ENCODE measurements at regions not wholly inside any gene's neighbourhood (a gene's known extent, or its start where the extent isn't known, plus 50 kb on each side); places are given as distances from the start of the nearest gene placed in this dataset.

DNA sequence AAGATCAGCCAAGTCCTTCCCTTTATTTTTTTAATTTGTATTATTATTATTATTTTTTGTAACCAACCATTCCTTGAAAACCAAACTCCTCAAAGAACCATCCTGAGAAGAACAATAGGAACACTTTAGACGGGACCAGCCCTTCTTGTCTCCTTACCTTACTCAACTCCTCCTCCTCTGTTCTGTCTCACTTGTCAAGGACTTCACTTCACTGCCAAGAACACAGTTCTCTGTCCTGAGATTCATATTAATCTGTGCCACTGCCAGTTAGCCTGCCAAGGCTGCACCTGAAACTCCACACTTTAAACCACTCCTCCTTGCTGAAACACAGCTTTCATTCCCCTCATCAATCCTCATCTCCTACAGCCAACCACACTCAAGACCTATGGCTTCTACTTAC lies 73.8 kb upstream of the ATP1A1 start:
- no peak for DNase-seq

DNA sequence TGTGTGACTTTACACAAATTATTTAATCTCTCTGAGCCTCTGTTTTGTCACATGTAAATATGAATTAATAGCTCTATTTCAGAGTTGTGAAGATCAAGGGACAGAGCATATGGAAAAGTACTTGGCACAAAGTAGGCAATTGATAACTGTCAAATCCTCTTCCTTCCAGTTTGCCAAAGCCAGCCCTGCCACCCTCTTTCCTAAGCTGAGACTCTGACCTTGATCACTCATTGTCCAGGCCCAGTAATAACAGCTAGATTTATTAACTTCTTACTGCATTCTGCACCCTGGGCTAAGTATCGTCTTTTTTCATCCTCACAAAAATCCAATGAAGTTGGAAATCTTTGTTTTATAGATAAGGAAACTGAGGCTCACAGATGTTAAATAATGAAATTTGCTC lies 70.8 kb upstream of the ATP1A1 start:
- no peak for DNase-seq

DNA sequence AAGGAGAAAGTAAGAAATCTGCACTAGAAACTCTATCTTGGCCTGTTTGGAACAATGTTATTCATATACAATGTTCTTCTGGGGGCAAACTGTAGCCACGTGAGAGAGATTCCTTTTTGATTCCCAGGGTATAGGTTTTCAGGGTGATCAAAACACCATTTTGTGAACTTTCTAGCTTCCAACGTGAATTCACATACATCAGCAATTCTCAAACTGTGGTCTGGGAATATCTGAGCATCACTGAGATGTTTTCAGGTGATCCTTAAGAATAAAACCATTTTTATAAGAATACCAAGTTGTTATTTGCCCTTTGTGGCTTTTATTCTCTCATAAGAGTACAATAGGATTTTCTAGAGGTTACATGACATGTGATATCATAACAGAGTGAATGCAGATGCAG lies 66.9 kb upstream of the ATP1A1 start:
- no peak for DNase-seq

DNA sequence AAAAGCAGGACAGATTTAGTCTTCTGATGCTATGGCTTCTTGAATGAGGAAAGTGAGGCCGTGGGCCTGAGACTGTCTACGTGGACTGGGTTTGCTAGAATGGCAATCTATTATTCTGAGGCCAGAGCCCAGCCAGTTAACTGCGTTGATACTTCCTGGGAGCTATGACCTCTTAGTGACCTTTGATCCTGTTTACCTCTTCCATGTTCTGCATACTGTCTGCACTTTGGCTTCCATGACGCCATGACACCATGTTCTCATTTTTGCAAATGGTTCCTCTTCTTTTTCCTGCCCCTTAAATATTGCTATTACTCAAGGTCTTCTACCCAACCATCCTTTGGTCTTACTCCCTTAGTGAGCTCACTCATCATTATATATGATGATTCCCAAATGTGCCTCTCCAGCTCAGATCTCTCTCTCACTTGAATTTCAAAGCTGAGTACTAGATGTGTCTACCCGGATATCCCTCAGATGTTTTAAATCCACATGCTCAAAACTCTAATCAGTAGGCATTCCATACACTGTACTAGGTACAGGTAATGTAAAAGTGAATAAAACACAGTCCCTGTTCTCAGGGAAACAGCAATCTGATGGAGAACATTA lies 66.1 kb upstream of the ATP1A1 start:
- DNase-seq: no peak

DNA sequence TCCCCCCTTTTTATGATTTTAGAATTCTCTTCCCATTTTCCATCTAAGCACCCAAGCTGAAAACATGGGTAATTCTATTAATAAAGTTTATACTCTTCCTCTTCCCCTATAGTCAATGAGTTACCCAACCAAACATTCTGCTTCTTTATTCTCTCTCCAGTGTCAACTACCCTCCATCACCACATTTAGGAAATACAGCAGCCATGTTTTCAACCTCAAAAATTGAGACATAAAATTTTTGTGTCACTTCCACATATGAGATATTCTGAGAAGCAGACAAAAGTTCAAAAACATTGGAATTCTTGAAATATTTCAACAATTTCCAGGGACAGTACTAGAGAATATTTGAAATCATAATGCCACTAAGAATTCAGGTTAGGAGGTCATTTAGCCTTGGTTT lies 64.8 kb upstream of the ATP1A1 start:
- DNase-seq: no peak

DNA sequence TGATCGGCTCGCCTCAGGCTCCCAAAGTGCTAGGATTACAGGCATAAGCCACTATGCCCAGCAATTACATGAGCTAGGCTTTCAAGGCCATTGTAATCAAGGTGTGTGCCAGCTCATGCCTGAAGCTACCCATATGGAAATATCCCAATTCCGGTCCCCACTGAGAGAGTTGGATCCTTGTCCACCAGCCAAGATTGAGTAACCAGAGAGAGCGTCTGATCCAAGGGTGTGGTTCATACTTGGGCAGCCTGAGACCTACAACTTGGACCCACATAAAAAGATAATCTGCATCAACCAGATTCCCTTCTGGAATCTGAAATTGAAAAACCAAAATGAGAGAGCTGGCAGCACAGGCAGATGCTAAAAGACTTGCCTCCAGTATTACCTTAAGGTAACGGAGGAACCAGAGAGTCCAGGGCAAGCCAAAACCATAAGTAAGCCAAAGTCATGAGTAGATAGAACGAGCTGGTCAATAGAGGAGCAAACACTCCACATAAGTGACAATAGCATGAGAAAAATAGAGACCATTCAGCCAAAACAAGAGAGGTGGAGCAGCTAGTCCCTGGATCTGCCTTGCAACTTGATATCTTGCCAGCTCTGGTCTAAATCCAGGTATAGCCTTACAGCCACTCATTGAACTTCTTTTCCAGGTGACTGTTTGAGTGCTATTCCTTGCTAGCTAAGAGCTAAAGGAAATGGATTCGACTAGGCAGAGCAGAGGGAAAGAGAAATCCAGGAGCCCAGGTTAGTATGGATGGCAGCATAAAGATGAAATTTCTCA lies 63.8 kb upstream of the ATP1A1 start:
- no peak for DNase-seq

DNA sequence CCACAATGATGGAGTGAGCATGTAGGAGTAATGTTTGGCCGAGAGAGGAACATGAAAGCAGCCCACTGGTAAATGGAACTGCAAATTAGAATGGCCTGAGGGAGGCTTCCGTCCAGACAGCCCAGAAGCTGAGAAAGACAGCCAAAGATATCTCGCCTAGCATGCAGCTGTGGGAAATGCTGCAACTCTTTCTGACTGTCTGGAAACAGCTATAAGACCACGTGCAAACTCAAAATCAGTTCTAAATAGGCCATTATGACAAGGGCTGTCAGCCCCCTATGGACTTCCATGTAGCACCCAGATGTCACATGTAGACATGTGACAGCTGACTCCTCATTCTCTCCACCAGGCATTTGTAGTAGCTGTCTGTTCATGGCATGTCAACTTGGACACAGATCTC lies 62.9 kb upstream of the ATP1A1 start:
- DNase-seq: no peak

DNA sequence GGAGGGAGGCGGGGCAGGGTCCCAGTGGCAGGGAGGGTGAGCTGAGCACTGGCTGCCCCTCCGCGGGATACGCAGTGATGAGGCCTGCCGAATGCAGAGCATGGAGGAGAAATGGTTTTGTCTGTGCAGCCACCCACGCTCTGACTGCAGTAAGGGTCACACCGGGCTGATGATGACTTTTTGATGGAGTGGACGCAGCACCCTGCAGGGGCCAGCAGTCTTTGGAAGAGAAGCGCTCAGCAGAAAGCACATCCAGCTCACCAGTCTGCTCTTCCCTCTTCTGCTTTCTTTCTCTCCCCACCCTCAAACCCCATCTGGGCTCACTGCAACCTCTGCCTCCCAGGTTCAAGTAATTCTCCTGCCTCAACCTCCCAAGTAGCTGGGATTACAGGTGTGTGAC lies 61.9 kb upstream of the ATP1A1 start:
- DNase-seq: no peak

DNA sequence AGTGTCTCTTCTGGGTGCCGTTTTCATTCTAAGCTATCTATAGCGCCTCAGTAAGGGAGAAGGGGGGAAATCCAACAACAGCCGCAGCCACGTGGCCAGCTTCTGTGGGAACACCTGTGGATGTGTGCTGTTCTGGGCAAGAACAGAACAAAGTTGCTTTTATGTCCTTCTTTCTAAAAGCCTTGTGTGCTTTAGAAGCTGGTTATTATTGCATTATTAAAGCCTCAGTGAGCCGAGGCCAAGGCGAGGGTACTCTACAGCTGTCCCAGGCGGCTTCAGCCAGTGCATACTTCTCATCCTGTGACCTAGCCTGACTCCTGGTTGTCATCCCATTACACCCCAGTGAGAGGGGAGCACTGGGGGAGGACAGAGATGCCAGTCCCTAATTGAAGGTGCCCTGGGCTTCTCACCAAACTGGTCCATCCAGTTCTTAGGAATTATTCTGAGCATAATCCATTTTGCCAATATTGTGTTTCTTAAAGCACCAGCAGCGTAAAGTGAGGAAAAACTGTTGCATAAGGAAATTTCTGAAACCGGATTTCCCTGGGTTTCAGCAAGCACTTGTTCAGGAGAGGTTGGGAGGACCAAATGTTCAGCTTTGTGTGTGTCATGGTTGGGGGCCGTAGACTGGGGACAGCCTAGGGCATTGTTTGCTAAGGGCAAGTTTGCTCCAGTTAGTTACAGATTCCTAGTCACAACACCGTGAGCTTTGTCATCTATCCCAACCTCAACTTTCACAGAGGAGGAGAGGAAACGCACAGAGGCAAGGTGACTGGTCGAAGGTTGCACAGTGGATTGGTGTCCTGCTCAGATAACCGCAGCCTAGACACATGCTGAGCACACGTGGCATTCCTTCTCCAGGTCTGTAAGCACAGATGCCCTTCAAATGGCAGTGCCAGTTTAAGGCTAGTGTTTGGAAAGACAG lies 61.0 kb upstream of the ATP1A1 start:
- no peak for DNase-seq

DNA sequence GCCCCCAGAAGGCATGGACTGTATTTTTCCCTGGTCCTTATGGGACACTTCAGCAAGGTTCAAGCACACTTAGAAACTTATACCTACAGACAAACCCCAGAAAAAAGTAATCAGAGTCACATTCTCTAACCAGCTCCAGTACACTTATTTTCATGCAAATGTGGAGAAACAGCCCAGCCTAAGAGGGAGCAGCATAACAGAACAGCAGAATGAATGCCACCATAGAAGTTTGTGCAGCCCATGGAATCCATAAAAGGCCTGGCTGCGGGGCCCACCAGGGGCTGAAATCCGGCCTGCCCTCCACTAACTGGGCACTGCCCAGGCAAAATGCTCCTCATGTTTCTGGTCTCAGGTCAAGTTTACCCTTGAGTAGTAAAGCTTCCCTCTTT lies 60.4 kb upstream of the ATP1A1 start:
- DNase-seq: no peak

DNA sequence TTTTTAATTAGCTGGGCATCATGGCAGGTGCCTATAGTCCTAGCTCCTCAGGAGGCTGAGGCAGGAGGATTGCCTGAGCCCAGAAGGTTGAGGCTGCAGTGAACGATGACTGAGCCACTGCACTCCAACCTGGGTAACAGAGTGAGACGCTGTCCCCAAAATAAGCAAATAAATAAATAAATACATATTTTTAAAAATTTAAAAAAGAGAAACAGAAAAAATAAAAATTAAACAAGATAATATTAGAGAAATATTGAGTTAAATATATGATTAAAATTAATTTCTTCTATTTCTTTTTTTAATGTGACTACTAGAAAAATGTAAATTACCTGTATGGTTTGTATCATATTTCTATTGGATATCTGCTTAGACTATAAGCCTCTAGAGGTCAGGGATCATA lies 59.3 kb upstream of the ATP1A1 start:
- DNase-seq: no peak

DNA sequence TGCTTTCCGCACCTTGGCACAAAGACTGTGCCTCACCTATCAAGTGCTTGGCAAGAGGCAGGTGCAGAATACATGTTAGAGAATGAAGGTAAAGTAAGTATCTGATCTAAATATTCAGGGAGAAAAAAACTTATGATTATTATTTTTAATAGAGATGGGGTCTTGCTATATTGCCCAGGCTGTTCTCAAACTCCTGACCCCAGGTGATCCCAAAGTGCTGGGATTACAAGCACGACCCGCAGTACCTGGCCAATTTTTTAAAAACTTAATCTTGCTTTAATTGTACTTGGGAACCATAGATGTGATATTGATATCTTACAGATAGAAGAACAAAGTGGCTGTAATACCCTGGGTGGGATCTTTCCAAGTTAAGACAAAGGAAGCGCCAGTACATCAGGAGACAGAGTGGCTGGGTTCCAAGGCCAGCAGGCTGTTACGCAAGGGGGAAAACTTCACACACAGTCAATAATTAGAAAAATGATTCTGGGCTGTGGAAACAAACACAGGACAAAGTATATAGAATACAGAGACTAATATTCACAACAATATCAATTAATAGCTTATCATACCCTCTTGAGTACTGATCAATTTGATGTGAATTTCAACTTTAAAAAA lies 58.6 kb upstream of the ATP1A1 start:
- no peak for DNase-seq

DNA sequence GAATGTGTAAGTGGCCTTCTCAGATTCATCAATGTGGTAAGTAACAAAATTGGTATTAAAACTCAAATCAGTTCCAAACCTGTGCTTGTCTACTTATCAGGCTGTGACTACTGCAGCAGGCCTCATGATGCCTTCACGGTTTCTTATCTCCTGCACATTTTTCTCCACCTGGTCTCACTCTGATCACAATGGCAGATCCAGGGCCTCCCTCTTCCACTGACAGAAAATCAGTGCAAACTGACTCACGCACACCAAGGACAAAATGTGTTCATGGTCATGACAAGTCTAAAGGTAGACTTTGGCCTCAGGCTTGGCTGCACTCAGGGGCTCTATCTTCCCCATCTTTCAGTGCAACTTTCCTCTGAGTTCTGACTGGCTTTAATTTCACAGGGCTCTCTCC lies 56.7 kb upstream of the ATP1A1 start:
- no peak for DNase-seq

DNA sequence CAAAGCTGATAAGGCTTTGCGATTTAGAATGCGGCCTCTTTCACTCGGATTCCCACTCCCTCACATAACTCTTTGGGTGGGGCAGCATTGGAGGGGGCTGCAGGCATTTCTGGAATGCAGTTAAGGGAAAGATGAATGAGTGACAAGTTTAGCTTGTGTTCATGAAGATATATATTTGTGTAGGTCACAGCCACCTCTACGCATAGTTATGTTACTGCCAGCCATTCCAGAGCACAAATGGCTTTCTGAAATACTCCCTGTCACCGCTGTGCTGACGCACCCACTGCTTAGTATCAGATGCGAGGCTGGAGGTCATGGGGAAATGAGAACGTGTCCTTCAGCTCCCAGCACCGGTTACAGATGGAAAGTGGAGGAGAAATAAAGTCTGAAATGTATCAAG lies 54.1 kb upstream of the ATP1A1 start:
- no peak for DNase-seq

DNA sequence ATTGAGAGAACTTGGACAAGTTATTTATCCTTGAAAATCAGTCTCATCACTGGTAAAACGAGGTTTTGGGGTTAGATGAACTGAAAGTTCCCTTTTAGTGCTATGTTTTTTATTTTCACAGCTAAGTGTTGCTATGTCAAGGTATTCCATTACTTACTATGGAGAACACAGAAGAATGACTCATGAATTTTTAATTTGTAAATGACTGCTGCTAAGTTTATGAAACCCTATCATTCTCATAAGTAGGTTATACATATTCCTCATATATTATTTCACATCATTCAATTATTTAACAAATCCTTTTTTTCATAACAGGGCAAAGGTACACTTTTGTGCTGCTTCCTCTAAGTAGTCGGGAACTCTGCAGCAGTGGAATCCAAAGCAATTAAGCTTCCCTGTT lies 52.2 kb upstream of the ATP1A1 start:
- DNase-seq: no peak

DNA sequence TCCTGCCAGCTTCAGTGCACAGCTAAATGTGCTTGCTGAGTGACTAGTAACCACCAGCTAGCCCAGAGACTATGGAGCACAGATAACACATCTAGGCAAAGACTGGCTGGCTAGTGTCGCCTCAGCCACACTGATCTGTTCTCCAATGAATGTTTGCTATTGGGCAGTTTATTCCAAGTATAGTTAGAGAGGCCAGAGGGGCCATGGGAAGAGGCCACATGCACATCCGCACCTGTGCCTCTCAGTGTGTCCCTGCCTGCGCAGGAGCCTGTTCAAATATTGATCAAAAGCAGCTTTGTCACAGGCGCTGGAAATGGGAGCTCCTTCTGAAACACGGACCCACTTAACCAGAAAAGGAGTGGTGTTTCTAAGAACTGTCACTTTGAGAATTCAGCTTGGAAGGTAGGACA lies 51.3 kb upstream of the ATP1A1 start:
- DNase-seq: peak; percentile 32

DNA sequence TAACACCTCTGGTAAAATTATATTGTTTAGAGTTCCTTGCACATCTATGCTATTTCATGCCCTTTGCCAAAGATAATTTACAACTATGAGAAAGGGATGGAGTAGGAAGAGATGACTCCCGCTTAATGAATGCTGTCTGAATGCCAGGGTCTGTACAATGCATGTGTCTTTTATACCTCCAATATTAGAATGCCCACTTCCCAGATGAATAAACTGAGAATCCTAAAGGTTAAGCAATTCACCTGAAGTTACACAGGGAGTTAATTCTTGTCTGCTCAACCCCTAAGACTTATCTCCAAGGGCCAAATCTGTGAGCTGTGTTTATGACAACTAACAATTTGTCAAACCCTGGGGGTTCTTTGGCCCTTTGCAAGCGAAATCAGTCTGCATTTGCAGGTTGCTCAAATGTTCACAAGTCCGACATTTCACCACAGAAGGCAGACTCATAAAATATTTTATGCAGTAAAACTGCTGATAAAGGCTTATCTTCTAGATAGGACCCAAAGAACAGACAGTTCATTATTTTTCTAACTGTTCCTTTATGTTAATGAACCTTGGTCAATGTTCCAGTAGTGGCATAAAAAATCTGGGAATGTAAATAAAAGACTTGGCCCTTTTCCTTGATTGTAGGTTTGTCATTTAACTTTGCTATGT lies 50.2 kb upstream of the ATP1A1 start:
- no peak for DNase-seq
